Gastroesophageal sphincter (tissue), 4 donors: ENCODE measurements at regions not wholly inside any gene's neighbourhood (a gene's known extent, or its start where the extent isn't known, plus 50 kb on each side); places are given as distances from the start of the nearest gene placed in this dataset.
"Not testable (repeated sequence)": the region's sequence is repeated elsewhere in the genome, so short reads cannot be mapped to it uniquely, and the experiment has no call there.

ENCODE experiments used
- ATAC-seq: fragments of 150-250 bp; one replicate; pipeline ENCODE4 v1.9.1; 2016; ENCODE audit warnings: mild to moderate bottlenecking, moderate library complexity
- H3K27ac ChIP-seq, 4 donors: fragments of 200-600 bp; sonication (generic) in 3 of 4; 1 replicate in 3 of 4; 2 replicates in 1 of 4; pipeline ENCODE4 v1.5.1; 2016 to 2019
- H3K27me3 ChIP-seq: fragments of 200-600 bp; sonication (generic); one replicate; pipeline ENCODE4 v1.5.1; 2019
- H3K36me3 ChIP-seq, 2 donors: fragments of 200-600 bp; sonication (generic); one replicate each; pipeline ENCODE4 v1.5.1; 2019; ENCODE audit warnings: control low read depth in 1 of 2
- H3K4me1 ChIP-seq, 3 donors: fragments of 200-600 bp; sonication (generic); 1 replicate in 2 of 3; 2 replicates in 1 of 3; pipeline ENCODE4 v1.5.1; 2016 to 2019; ENCODE audit warnings: control low read depth in 2 of 3
- H3K4me3 ChIP-seq, 2 donors: fragments of 200-600 bp; sonication (generic); one replicate each; pipeline ENCODE4 v1.5.1; 2019; ENCODE audit warnings: mild to moderate bottlenecking in 1 of 2, moderate library complexity in 1 of 2
- H3K9me3 ChIP-seq, 3 donors: fragments of 200-600 bp; sonication (generic); one replicate each; pipeline ENCODE4 v1.5.1; 2017 to 2019; ENCODE audit warnings: control low read depth in 2 of 3
- EP300 ChIP-seq: sonication (generic); formaldehyde crosslinking; IDR thresholded peaks from one replicate; pipeline ENCODE4 v1.6.1; 2017; ENCODE audit warnings: antibody characterized with exemption, mild to moderate bottlenecking
- POLR2A ChIP-seq, 2 donors: fragments of 450-650 bp; IDR thresholded peaks; one replicate each; pipeline ENCODE4 v1.6.1; 2017; ENCODE audit warnings: antibody characterized with exemption in 2 of 2, mild to moderate bottlenecking in 2 of 2, moderate library complexity in 1 of 2
- POLR2AphosphoS5 ChIP-seq: sonication (generic); formaldehyde crosslinking; IDR thresholded peaks from one replicate; pipeline ENCODE4 v1.6.1; 2017; ENCODE audit warnings: antibody characterized with exemption
- WGBS, 2 donors: methylation state at CpG; one replicate each; pipeline ENCODE4 v1.1.5; 2018; ENCODE audit warnings: low coverage in 1 of 2; 5-methylcytosine and 5-hydroxymethylcytosine counted together
- TF ChIP-seq, protein P1 (sequence below), 4 experiments: fragments of 200-600 bp in 2 of 4; fragments of 450-650 bp in 2 of 4; sonication (generic) in 1 of 4; IDR thresholded peaks; one replicate each; pipeline ENCODE4 v1.5.1; 2017 to 2019; ENCODE audit warnings: antibody characterized with exemption in 4 of 4, mild to moderate bottlenecking in 2 of 4, moderate library complexity in 2 of 4

DNA sequence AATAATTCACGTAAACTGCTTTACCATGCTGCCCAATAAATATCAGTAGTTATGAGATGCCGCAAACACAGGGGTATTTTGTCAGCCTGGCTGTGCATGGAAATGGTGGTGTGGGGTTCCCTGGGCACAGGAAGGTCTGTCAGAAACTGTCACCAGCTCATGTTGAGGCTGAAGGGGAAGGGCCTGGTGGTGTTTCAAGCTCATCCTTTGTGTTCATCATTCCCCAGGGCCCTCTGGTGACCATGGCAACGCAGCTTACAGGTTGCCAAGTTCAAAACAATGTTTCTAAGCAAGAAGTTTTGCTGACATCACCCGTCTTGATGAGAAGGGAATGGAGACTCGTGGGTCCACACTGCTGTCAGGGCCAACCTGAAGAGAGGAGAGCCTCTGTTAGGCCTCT lies 348.9 kb upstream of the C16orf82 start:
- Histone ChIP-seq H3K27me3 (no peaks in the 10 kb centered on the region), H3K4me3 (no peak overlapping the region), H3K4me1 (no peaks in the 10 kb centered on the region), H3K9me3 (no peaks in the 10 kb centered on the region), H3K36me3 (no peaks in the 10 kb centered on the region), H3K27ac (no peak overlapping the region)
- 58 to 67% methylated on average over 3 to 5 of the region's 5 CpGs for WGBS, 2 donors
- TF ChIP-seq EP300 (no peak), POLR2AphosphoS5 (no peak), POLR2A (IDR thresholded peaks at IDR 0.05) (no peak)
- TF ChIP-seq, protein P1, sequence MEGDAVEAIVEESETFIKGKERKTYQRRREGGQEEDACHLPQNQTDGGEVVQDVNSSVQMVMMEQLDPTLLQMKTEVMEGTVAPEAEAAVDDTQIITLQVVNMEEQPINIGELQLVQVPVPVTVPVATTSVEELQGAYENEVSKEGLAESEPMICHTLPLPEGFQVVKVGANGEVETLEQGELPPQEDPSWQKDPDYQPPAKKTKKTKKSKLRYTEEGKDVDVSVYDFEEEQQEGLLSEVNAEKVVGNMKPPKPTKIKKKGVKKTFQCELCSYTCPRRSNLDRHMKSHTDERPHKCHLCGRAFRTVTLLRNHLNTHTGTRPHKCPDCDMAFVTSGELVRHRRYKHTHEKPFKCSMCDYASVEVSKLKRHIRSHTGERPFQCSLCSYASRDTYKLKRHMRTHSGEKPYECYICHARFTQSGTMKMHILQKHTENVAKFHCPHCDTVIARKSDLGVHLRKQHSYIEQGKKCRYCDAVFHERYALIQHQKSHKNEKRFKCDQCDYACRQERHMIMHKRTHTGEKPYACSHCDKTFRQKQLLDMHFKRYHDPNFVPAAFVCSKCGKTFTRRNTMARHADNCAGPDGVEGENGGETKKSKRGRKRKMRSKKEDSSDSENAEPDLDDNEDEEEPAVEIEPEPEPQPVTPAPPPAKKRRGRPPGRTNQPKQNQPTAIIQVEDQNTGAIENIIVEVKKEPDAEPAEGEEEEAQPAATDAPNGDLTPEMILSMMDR (IDR thresholded peaks at IDR 0.05) = no peak
- no peak for ATAC-seq

DNA sequence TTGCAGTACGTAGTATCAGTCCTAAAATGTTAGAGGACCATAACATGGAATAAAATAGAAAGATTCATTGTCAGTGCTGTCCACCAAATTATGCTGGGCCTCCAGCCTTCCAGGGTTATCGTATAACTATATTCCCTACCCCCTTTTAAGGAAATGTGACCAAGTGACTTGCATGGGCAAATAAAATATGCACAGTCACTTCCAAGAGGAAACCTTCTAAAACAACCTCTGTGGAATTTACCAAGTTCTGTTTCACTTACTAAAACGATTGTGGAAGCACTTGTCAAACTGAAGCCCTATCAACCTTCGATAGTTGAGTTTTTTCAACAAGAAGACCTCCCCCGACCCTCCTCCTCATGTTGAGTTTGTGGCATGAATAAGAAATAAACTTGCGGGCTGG lies 345.4 kb upstream of the C16orf82 start:
- Histone ChIP-seq H3K9me3 (no peaks in the 10 kb centered on the region), H3K27me3 (peaks cover 4% of the 10 kb centered on the region), H3K4me1 (no peaks in the 10 kb centered on the region), H3K27ac (no peak overlapping the region), H3K36me3 (no peaks in the 10 kb centered on the region), H3K4me3 (no peak overlapping the region)
- no peak for ATAC-seq
- WGBS, 2 donors = 70 to 86% methylated on average over 4 to 5 of the region's 6 CpGs
- TF ChIP-seq, protein P1 (IDR thresholded peaks at IDR 0.05) = no peak
- TF ChIP-seq POLR2A (IDR thresholded peaks at IDR 0.05) = no peak
- no peak for TF ChIP-seq EP300
- no peak for TF ChIP-seq POLR2AphosphoS5

DNA sequence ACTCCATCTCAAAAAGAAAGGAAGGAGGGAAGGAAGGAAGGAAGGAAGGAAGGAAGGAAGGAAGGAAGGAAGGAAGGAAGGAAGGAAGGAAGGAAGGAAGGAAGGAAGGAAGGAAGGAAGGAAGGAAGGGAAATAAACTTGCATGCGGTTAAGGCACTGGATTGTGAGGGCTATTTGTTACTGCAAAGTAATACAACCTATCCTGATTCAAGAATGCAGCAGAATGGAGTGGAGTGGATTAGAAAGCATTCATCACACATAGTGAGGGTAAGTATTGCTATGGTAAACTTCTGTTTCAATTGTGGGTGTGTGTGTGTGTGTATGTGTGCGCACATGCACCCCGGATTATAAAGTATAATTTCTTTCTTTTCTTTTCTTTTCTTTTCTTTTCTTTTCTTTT lies 344.8 kb upstream of the C16orf82 start:
- WGBS, 2 donors = 97 to 100% methylated on average over 2 to 3 of the region's 3 CpGs
- not testable (repeated sequence) for ATAC-seq

DNA sequence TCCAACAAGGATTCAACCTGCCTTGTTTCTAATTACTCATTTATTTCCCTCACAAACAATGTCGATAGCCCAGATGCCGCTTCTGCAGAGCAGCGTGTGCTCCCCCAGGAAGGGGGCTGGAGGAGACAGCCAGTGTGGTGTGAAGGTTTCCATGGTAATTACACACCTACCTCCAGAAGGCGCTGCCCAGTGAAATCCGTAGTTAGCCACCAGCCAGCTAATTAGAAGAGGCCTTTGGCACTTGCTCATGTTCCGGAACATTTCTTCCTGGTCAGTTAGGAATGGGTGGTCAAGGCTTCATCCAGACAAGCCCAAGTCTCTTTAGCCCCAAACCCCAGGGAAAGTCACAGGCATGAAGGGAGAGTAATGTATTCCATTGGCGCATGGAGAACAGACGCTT lies 342.5 kb upstream of the C16orf82 start:
- H3K9me3 ChIP-seq = no peaks in the 10 kb centered on the region
- peaks cover 4% of the 10 kb centered on the region for H3K27me3 ChIP-seq
- no peak overlapping the region for H3K27ac ChIP-seq
- TF ChIP-seq POLR2AphosphoS5 = no peak
- TF ChIP-seq, protein P1 (IDR thresholded peaks at IDR 0.05) = no peak
- no peak for TF ChIP-seq POLR2A (IDR thresholded peaks at IDR 0.05)
- no peak for TF ChIP-seq EP300
- no peaks in the 10 kb centered on the region for H3K36me3 ChIP-seq
- ATAC-seq = no peak
- no peak overlapping the region for H3K4me3 ChIP-seq
- WGBS, 2 donors = 50 to 70% methylated on average over 3 to 4 of the region's 8 CpGs
- H3K4me1 ChIP-seq = no peaks in the 10 kb centered on the region

More for the DNA sequence above, 344.8 kb upstream of the C16orf82 start:
- H3K27me3 ChIP-seq, H3K27ac ChIP-seq, H3K9me3 ChIP-seq, H3K36me3 ChIP-seq, H3K4me3 ChIP-seq, H3K4me1 ChIP-seq: not testable (repeated sequence)

DNA sequence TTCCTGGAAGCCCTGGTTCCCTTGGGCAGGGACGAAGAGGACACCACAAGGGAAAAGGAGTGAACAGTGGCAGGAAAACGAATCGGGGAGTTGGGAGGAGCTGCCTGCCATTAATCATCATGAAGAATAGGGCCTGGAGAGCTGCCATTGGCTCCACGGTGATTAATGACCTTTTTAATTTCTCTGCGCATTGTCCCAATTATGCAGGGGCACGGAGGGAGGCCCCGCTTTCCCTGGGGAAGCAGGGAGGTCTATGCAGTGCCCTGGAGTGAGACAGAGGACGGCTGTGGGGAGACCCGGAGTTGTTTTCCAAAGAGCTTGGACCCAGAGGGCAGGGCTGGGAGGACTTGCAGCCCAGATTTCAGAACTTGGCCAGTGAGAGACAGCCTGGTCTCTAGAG lies 338.9 kb upstream of the C16orf82 start:
- Histone ChIP-seq H3K9me3 (no peaks in the 10 kb centered on the region), H3K4me1 (no peaks in the 10 kb centered on the region), H3K27me3 (peaks cover 4% of the 10 kb centered on the region), H3K36me3 (no peaks in the 10 kb centered on the region), H3K27ac (no peak overlapping the region), H3K4me3 (no peak overlapping the region)
- no peak for ATAC-seq
- WGBS, 2 donors = 0 to 10% methylated on average over 3 to 8 of the region's 9 CpGs
- TF ChIP-seq POLR2AphosphoS5 = no peak
- no peak for TF ChIP-seq EP300
- TF ChIP-seq, protein P1 (IDR thresholded peaks at IDR 0.05) = no peak
- no peak for TF ChIP-seq POLR2A (IDR thresholded peaks at IDR 0.05)
